Nephron progenitor cell (in vitro differentiated cells): ENCODE measurements at regions not wholly inside any gene's neighbourhood (a gene's known extent, or its start where the extent isn't known, plus 50 kb on each side); places are given as distances from the start of the nearest gene placed in this dataset.

Source experiments
- DNase-seq: peaks from one replicate; pipeline ENCODE4 v3.0.0; 2021
- H3K27ac Mint-ChIP-seq: 2 replicates; pipeline ENCODE4 v1.8.0; 2021; ENCODE audit warnings: mild to moderate bottlenecking, moderate library complexity, mixed read lengths
- H3K27me3 Mint-ChIP-seq: 2 replicates; pipeline ENCODE4 v1.8.0; 2021; ENCODE audit warnings: mild to moderate bottlenecking, low read depth, mixed read lengths; ENCODE audit not compliant: poor library complexity
- H3K36me3 Mint-ChIP-seq: 2 replicates; pipeline ENCODE4 v1.8.0; 2021; ENCODE audit warnings: low read depth, mixed read lengths
- H3K4me1 Mint-ChIP-seq: 2 replicates; pipeline ENCODE4 v1.8.0; 2021; ENCODE audit warnings: mixed read lengths
- H3K4me3 Mint-ChIP-seq: 2 replicates; pipeline ENCODE4 v1.8.0; 2021; ENCODE audit warnings: mild to moderate bottlenecking, moderate library complexity, mixed read lengths
- H3K9me3 Mint-ChIP-seq: 2 replicates; pipeline ENCODE4 v1.8.0; 2021; ENCODE audit warnings: mild to moderate bottlenecking, moderate library complexity, mixed read lengths
- CTCF ChIP-seq: fragments of 200-600 bp; sonication (generic); IDR thresholded peaks from 2 replicates; pipeline ENCODE4 v1.5.0; 2021; ENCODE audit warnings: antibody characterized with exemption

GRCh38 chr18:30819619-30820018, 222.9 kb downstream of the DSC3 start:
- Mint-ChIP-seq H3K36me3 (peaks cover 14% of the 10 kb centered on the region), H3K9me3 (peaks cover 14% of the 10 kb centered on the region)
- no peak for DNase-seq

DNA sequence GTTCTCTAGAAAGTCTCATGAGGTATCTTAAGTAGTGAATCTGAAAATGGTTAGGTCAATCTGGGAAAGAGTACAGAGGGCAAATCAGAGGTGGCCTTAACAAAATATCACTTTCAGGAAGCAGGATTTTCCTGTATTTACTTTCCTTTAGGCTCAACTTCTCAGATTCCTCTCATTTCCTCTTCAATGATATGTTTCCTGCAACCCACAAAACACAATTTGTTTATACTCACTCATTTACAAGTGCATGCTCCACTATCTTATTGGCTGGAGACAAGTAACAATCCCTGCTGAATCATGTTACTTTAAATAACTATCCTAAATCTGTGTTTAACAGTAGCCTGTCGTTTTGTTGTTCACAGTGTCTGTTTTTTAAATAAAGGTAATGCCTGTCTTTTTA, 228.1 kb downstream of the DSC3 start:
- Mint-ChIP-seq H3K27me3 (peaks cover 3% of the 10 kb centered on the region), H3K4me3 (no peak overlapping the region), H3K9me3 (peaks cover 14% of the 10 kb centered on the region), H3K27ac (peak overlapping the region; percentile 73), H3K36me3 (peaks cover 14% of the 10 kb centered on the region), H3K4me1 (peaks cover 22% of the 10 kb centered on the region)
- no peak for TF ChIP-seq CTCF
- no peak for DNase-seq

More at GRCh38 chr18:30819619-30820018, 222.9 kb downstream of the DSC3 start:
- Mint-ChIP-seq H3K4me1 (no peaks in the 10 kb centered on the region), H3K4me3 (no peak overlapping the region), H3K27me3 (peaks cover 3% of the 10 kb centered on the region), H3K27ac (peak overlapping the region; percentile 23)
- TF ChIP-seq CTCF = no peak

GRCh38 chr18:30811580-30811979, 231.0 kb downstream of the DSC3 start:
- H3K4me3 Mint-ChIP-seq = no peak overlapping the region
- peak overlapping the region; percentile 33 for H3K27ac Mint-ChIP-seq
- peaks cover 13% of the 10 kb centered on the region for H3K9me3 Mint-ChIP-seq
- peaks cover 22% of the 10 kb centered on the region for H3K4me1 Mint-ChIP-seq
- peaks cover 7% of the 10 kb centered on the region for H3K36me3 Mint-ChIP-seq
- TF ChIP-seq CTCF = no peak
- peaks cover 3% of the 10 kb centered on the region for H3K27me3 Mint-ChIP-seq
- no peak for DNase-seq

DNA sequence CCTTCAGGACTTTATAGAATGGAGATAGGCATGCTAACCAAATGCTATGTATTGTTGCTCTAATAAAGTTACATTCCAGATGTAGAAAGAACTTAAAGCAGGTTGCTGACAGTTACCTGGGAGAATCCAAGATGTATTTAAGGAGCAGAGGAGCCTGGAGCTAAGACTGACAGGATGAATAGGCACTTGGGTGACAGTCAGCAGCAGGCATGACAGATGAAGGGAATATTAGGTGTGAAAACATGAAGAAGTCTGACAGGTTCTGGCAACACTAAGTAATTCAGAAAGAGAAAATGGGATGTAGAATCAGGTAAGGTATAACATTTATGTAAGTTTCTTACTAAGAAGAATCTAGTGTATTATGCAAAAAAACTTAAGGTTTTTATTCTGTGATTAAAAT, 232.0 kb downstream of the DSC3 start:
- no peak overlapping the region for H3K4me3 Mint-ChIP-seq
- DNase-seq = no peak
- no peak for TF ChIP-seq CTCF
- H3K27ac Mint-ChIP-seq = no peak overlapping the region
- H3K4me1 Mint-ChIP-seq = peaks cover 22% of the 10 kb centered on the region
- H3K36me3 Mint-ChIP-seq = no peaks in the 10 kb centered on the region
- H3K9me3 Mint-ChIP-seq = peaks cover 7% of the 10 kb centered on the region
- no peaks in the 10 kb centered on the region for H3K27me3 Mint-ChIP-seq

DNA sequence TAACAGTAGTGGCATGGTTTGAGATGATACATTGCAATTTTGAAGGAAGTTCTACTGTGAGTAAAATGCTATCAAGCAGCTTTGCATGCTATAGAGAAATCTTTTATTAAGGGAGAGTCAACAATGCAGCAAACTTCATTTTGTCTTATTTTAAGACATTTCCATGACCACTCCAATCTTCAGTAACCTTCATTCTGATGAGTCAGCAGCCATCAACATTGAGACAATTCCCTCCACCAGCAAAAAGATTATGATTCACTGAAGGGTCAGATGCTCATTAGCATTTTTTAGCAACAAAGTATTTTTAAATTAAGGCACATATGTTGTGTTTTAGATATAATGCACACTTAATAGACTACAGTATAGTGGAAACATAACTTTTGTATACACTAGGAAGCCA, 235.7 kb downstream of the DSC3 start:
- no peak for DNase-seq
- no peak overlapping the region for H3K27ac Mint-ChIP-seq
- H3K4me3 Mint-ChIP-seq = no peak overlapping the region
- H3K4me1 Mint-ChIP-seq = peaks cover 18% of the 10 kb centered on the region
- no peak for TF ChIP-seq CTCF
- peaks cover 7% of the 10 kb centered on the region for H3K9me3 Mint-ChIP-seq
- H3K27me3 Mint-ChIP-seq = peaks cover 3% of the 10 kb centered on the region
- H3K36me3 Mint-ChIP-seq = no peaks in the 10 kb centered on the region

GRCh38 chr18:30800800-30801199, 241.7 kb downstream of the DSC3 start:
- H3K27ac Mint-ChIP-seq = no peak overlapping the region
- H3K36me3 Mint-ChIP-seq = no peaks in the 10 kb centered on the region
- no peaks in the 10 kb centered on the region for H3K4me1 Mint-ChIP-seq
- no peak overlapping the region for H3K4me3 Mint-ChIP-seq
- H3K9me3 Mint-ChIP-seq = no peaks in the 10 kb centered on the region
- H3K27me3 Mint-ChIP-seq = peaks cover 3% of the 10 kb centered on the region
- TF ChIP-seq CTCF = no peak
- no peak for DNase-seq
